OCI-LY7 (cell line): ENCODE measurements at regions not wholly inside any gene's neighbourhood (a gene's known extent, or its start where the extent isn't known, plus 50 kb on each side); places are given as distances from the start of the nearest gene placed in this dataset.
"Not testable (repeated sequence)": the region's sequence is repeated elsewhere in the genome, so short reads cannot be mapped to it uniquely, and the experiment has no call there.

Source experiments
- EZH2phosphoT487 ChIP-seq: fragments of 200-600 bp; sonication (generic); IDR thresholded peaks from 2 replicates; pipeline ENCODE4 v1.6.1; 2018; ENCODE audit warnings: low read depth, borderline replicate concordance, mild to moderate bottlenecking, mixed run types, antibody characterized with exemption, low read length, moderate library complexity, mixed read lengths
- TF ChIP-seq, protein P1 (sequence below): fragments of 200-600 bp; sonication (generic); conservative IDR thresholded peaks from 2 replicates; pipeline ENCODE4 v1.5.1; 2014; ENCODE audit warnings: mild to moderate bottlenecking, antibody characterized with exemption, low read length, moderate library complexity, mixed read lengths

DNA sequence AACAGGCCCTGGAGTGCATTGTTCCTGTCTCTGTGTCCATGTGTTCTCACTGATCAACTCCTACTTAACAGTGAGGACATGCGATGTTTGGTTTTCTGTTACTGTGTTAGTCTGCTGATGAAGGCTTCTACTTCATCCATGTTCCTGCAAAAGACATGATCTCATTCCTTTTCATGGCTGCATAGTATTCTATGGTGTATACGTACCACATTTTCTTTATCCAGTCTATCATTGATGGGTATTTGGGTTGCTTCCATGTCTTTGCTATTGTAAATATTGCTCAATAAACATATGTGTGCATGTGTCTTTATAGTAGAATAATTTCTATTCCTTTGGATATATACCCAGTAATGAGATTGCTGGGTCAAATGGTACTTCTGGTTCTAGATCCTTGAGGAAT lies 537.7 kb upstream of the FSHR start:
- TF ChIP-seq, protein P1, sequence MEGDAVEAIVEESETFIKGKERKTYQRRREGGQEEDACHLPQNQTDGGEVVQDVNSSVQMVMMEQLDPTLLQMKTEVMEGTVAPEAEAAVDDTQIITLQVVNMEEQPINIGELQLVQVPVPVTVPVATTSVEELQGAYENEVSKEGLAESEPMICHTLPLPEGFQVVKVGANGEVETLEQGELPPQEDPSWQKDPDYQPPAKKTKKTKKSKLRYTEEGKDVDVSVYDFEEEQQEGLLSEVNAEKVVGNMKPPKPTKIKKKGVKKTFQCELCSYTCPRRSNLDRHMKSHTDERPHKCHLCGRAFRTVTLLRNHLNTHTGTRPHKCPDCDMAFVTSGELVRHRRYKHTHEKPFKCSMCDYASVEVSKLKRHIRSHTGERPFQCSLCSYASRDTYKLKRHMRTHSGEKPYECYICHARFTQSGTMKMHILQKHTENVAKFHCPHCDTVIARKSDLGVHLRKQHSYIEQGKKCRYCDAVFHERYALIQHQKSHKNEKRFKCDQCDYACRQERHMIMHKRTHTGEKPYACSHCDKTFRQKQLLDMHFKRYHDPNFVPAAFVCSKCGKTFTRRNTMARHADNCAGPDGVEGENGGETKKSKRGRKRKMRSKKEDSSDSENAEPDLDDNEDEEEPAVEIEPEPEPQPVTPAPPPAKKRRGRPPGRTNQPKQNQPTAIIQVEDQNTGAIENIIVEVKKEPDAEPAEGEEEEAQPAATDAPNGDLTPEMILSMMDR: not testable (repeated sequence)
- TF ChIP-seq EZH2phosphoT487: not testable (repeated sequence)
